ENCODE measurements at regions not wholly inside any gene's neighbourhood (a gene's known extent, or its start where the extent isn't known, plus 50 kb on each side); places are given as distances from the start of the nearest gene placed in this dataset.

DNA sequence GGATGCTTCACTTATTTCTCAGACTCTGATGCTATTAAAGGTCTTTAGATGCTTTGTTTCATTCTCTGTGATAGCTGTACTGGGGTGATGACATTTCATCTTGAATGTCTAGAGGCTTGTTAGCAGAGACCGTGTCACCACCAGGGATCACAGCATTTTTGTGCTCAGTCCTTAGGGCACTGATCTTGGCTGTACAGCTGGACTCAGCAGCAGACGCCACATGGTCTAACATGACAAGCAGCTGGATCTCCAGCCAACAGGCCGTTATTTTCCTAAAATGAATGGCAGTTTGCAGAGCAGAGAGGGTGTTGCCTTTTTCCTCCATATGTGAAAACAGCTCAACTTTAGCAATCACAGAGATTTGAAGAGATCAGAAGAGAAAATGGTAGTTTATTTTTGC, 491.8 kb downstream of the CDH2 start:
- H3K27ac ChIP-seq, result no peak overlapping the region
- WGBS, 5 donors, result 58 to 70% (median 67%) methylated on average over 3 of the region's 3 CpGs
- intact Hi-C loops (cut with DNase I; ENCODE audit: low total_unique reads), result no loop called here
- H3K9me3 ChIP-seq, result peaks cover 0 to 13% (median 0%) of the 10 kb centered on the region in 4 donors
- no peak for DNase-seq
- H3K27me3 ChIP-seq, result no peaks in the 10 kb centered on the region
- H3K36me3 ChIP-seq, result no peaks in the 10 kb centered on the region
- TF ChIP-seq POLR2A (IDR thresholded peaks at IDR 0.05), result no peak
- no peak for TF ChIP-seq POLR2AphosphoS5 (IDR thresholded peaks at IDR 0.05)
- TF ChIP-seq EP300 (IDR thresholded peaks at IDR 0.05), result no peak
- TF ChIP-seq, protein P1, sequence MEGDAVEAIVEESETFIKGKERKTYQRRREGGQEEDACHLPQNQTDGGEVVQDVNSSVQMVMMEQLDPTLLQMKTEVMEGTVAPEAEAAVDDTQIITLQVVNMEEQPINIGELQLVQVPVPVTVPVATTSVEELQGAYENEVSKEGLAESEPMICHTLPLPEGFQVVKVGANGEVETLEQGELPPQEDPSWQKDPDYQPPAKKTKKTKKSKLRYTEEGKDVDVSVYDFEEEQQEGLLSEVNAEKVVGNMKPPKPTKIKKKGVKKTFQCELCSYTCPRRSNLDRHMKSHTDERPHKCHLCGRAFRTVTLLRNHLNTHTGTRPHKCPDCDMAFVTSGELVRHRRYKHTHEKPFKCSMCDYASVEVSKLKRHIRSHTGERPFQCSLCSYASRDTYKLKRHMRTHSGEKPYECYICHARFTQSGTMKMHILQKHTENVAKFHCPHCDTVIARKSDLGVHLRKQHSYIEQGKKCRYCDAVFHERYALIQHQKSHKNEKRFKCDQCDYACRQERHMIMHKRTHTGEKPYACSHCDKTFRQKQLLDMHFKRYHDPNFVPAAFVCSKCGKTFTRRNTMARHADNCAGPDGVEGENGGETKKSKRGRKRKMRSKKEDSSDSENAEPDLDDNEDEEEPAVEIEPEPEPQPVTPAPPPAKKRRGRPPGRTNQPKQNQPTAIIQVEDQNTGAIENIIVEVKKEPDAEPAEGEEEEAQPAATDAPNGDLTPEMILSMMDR (IDR thresholded peaks at IDR 0.05), result no peak
- no peak overlapping the region for H3K4me3 ChIP-seq
- H3K4me1 ChIP-seq, result no peaks in the 10 kb centered on the region

DNA sequence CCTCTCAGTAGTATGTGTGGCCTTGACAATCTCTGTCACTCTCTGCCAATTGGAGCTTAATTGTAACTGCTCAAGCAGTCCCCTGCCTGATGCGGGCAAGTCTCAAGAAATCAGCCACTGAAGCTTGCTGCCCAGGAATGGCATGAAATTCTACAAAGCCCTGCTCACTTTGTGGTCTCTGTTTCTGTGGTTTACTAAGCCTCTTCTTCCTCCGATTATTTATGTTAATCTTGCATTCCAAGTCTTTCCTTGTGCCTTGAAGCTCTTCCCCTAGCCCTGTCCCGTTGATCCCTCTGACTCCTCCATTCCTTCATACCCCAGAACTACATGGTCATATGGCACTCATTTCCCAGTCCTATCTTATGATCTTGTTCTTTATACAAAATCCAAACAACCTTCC, 489.3 kb upstream of the CHST9 start:
- peaks cover 0 to 4% (median 2%) of the 10 kb centered on the region in 4 donors for H3K9me3 ChIP-seq
- intact Hi-C loops (cut with DNase I; ENCODE audit: low total_unique reads), result no loop called here
- no peaks in the 10 kb centered on the region for H3K4me1 ChIP-seq
- no peak for DNase-seq
- H3K27ac ChIP-seq, result no peak overlapping the region
- WGBS, 5 donors, result 64 to 91% (median 83%) methylated on average over 3 of the region's 3 CpGs
- no peaks in the 10 kb centered on the region for H3K27me3 ChIP-seq
- H3K4me3 ChIP-seq, result no peak overlapping the region
- TF ChIP-seq, protein P1 (IDR thresholded peaks at IDR 0.05), result no peak
- no peak for TF ChIP-seq EP300 (IDR thresholded peaks at IDR 0.05)
- TF ChIP-seq POLR2AphosphoS5 (IDR thresholded peaks at IDR 0.05), result no peak
- no peak for TF ChIP-seq POLR2A (IDR thresholded peaks at IDR 0.05)
- no peaks in the 10 kb centered on the region for H3K36me3 ChIP-seq

- DNase-seq, result no peak
- TF ChIP-seq POLR2AphosphoS5 (IDR thresholded peaks at IDR 0.05) (no peak), EP300 (IDR thresholded peaks at IDR 0.05) (no peak), POLR2A (IDR thresholded peaks at IDR 0.05) (no peak)
- TF ChIP-seq, protein P1 (IDR thresholded peaks at IDR 0.05), result no peak
- intact Hi-C loops (cut with DNase I; ENCODE audit: low total_unique reads), result no loop called here
- Histone ChIP-seq H3K4me3 (no peak overlapping the region), H3K4me1 (no peaks in the 10 kb centered on the region), H3K36me3 (no peaks in the 10 kb centered on the region), H3K27ac (no peak overlapping the region), H3K27me3 (no peaks in the 10 kb centered on the region), H3K9me3 (peaks cover 0 to 4% (median 2%) of the 10 kb centered on the region in 4 donors)
- 84 to 98% (median 97%) methylated on average over 15 to 27 of the region's 27 CpGs for WGBS, 5 donors
These were observed 488.8 kb upstream of the CHST9 start for GRCh38 chr18:27673861-27674260.

- TF ChIP-seq, protein P1 (IDR thresholded peaks at IDR 0.05), result no peak
- WGBS, 5 donors, result 83 to 100% (median 97%) methylated on average over 1 of the region's 1 CpG
- H3K27me3 ChIP-seq, result no peaks in the 10 kb centered on the region
- intact Hi-C loops (cut with DNase I; ENCODE audit: low total_unique reads), result no loop called here
- no peaks in the 10 kb centered on the region for H3K36me3 ChIP-seq
- no peak overlapping the region for H3K4me3 ChIP-seq
- H3K9me3 ChIP-seq, result no peaks in the 10 kb centered on the region
- H3K27ac ChIP-seq, result no peak overlapping the region
- DNase-seq, result no peak
- H3K4me1 ChIP-seq, result no peaks in the 10 kb centered on the region
These were observed 483.1 kb upstream of the CHST9 start for GRCh38 chr18:27668158-27668557.
